Endodermal cell (in vitro differentiated cells): ENCODE measurements at regions not wholly inside any gene's neighbourhood (a gene's known extent, or its start where the extent isn't known, plus 50 kb on each side); places are given as distances from the start of the nearest gene placed in this dataset.

ENCODE experiments used
- DNase-seq: peaks from one replicate; pipeline ENCODE4 v3.0.0-alpha.2; 2017
- H3K27ac ChIP-seq: 2 replicates; pipeline ENCODE4 v1.5.1; 2013; ENCODE audit warnings: mild to moderate bottlenecking, low read depth, low read length, moderate library complexity
- H3K27me3 ChIP-seq: 2 replicates; pipeline ENCODE4 v1.6.1; 2013; ENCODE audit warnings: mild to moderate bottlenecking, low read length, moderate library complexity; ENCODE audit not compliant: insufficient read depth, control insufficient read depth, poor library complexity, severe bottlenecking
- H3K36me3 ChIP-seq: 2 replicates; pipeline ENCODE4 v1.7.0; 2013; ENCODE audit warnings: mild to moderate bottlenecking, low read length, moderate library complexity; ENCODE audit not compliant: control insufficient read depth, insufficient read depth
- H3K4me1 ChIP-seq: one replicate; pipeline ENCODE4 v1.7.0; 2013; ENCODE audit warnings: low read length; ENCODE audit not compliant: control insufficient read depth, insufficient read depth
- H3K4me3 ChIP-seq: 2 replicates; pipeline ENCODE4 v1.5.1; 2013; ENCODE audit warnings: mild to moderate bottlenecking, low read length, moderate library complexity
- H3K9ac ChIP-seq: 2 replicates; pipeline ENCODE4 v1.6.1; 2013; ENCODE audit warnings: mild to moderate bottlenecking, low read length, moderate library complexity; ENCODE audit not compliant: poor library complexity, severe bottlenecking; ENCODE audit errors: extremely low read depth
- H3K9me3 ChIP-seq: 2 replicates; pipeline ENCODE4 v1.6.1; 2013; ENCODE audit warnings: mild to moderate bottlenecking, low read length, moderate library complexity; ENCODE audit not compliant: control insufficient read depth
- H3K27ac Mint-ChIP-seq: 2 replicates; pipeline ENCODE4 v1.8.0; 2020; ENCODE audit warnings: mixed read lengths
- H3K27me3 Mint-ChIP-seq: 2 replicates; pipeline ENCODE4 v1.8.0; 2021; ENCODE audit warnings: mild to moderate bottlenecking, mixed read lengths; ENCODE audit not compliant: insufficient read depth
- H3K36me3 Mint-ChIP-seq: 2 replicates; pipeline ENCODE4 v1.8.0; 2020; ENCODE audit warnings: low read depth, mixed read lengths
- H3K4me1 Mint-ChIP-seq: 2 replicates; pipeline ENCODE4 v1.8.0; 2020; ENCODE audit warnings: mixed read lengths
- H3K4me3 Mint-ChIP-seq: 2 replicates; pipeline ENCODE4 v1.8.0; 2020; ENCODE audit warnings: mild to moderate bottlenecking, moderate library complexity, mixed read lengths
- H3K9me3 Mint-ChIP-seq: 2 replicates; pipeline ENCODE4 v1.8.0; 2020; ENCODE audit warnings: mild to moderate bottlenecking, mixed read lengths
- CTCF ChIP-seq: fragments of 200-600 bp; sonication (generic); conservative IDR thresholded peaks from 2 replicates; pipeline ENCODE4 v1.5.0; 2021; ENCODE audit warnings: antibody characterized with exemption, mild to moderate bottlenecking
- WGBS, 2 experiments: methylation state at CpG; one replicate each; pipeline versions ENCODE4 v1.1.5 to v1.1.7; 2013; ENCODE audit warnings: missing lambda C conversion rate in 2 of 2, mixed read lengths in 1 of 2; ENCODE audit not compliant: insufficient coverage in 1 of 2, insufficient read length in 1 of 2; 5-methylcytosine and 5-hydroxymethylcytosine counted together

DNA sequence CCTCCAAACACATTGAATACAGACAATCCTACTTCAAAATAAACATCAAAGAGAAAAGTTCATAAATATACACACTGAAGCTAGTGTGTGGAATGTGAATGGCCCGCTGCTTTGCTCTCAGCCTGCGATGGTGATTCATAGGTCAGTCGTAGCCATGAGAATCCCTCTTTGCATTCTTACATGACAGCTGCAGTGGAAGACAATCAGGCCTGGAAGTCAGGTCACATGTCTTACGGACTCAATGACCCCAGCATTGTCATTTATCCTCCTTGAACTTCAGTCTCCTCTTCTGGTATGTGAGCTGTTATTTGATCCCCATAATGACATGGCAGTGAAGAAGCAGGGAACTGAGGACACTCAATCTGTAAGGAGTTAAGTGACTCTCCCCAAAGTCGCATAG, 217.8 kb upstream of the EOMES start:
- Histone ChIP-seq H3K27me3 (no peaks in the 10 kb centered on the region), H3K4me1 (no peaks in the 10 kb centered on the region), H3K4me3 (no peak overlapping the region), H3K27ac (peak overlapping the region; percentile 66), H3K9me3 (no peaks in the 10 kb centered on the region), H3K36me3 (no peaks in the 10 kb centered on the region), H3K9ac (no peak overlapping the region)
- no peaks in the 10 kb centered on the region for H3K4me1 Mint-ChIP-seq
- 54 to 84% methylated on average over 2 to 5 of the region's 5 CpGs for WGBS, 2 experiments
- no peak for TF ChIP-seq CTCF
- peak; percentile 57 for DNase-seq
- no peaks in the 10 kb centered on the region for H3K9me3 Mint-ChIP-seq
- no peak overlapping the region for H3K4me3 Mint-ChIP-seq
- no peak overlapping the region for H3K27ac Mint-ChIP-seq
- no peaks in the 10 kb centered on the region for H3K27me3 Mint-ChIP-seq
- no peaks in the 10 kb centered on the region for H3K36me3 Mint-ChIP-seq

DNA sequence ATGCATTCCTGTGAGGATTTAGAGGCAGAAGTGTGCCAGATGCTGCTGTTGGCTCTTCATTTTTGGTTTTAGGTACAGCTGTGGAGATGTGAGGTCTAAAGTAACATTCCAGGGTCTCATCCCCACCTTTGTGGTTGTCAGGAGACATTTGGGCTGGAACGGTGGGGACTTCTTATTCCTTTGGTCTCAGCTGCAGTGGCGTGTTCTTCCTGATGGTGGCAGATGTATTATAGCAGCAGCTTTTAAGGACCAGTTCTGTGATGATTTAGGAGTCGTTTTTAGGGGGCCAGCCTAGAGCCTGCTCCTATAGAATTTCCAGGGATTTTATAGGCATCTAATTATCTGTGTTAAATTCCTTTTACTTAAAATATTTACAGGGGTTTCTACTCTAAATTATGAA, 221.0 kb upstream of the EOMES start:
- peak; percentile 73 for TF ChIP-seq CTCF
- H3K27ac Mint-ChIP-seq = no peak overlapping the region
- H3K27me3 Mint-ChIP-seq = no peaks in the 10 kb centered on the region
- WGBS, 2 experiments = 46% methylated on average over 3 of the region's 3 CpGs; no CpG with 5 or more reads in 1 of the 2 experiments
- H3K27me3 ChIP-seq = no peaks in the 10 kb centered on the region
- H3K4me3 Mint-ChIP-seq = no peak overlapping the region
- DNase-seq = peak; percentile 83
- H3K9ac ChIP-seq = no peak overlapping the region
- H3K4me3 ChIP-seq = no peak overlapping the region
- H3K9me3 Mint-ChIP-seq = peaks cover 7% of the 10 kb centered on the region
- H3K27ac ChIP-seq = no peak overlapping the region
- no peaks in the 10 kb centered on the region for H3K4me1 Mint-ChIP-seq
- H3K9me3 ChIP-seq = no peaks in the 10 kb centered on the region
- H3K4me1 ChIP-seq = no peaks in the 10 kb centered on the region
- peaks cover 3% of the 10 kb centered on the region for H3K36me3 Mint-ChIP-seq
- H3K36me3 ChIP-seq = no peaks in the 10 kb centered on the region

- WGBS, 2 experiments = 80 to 94% methylated on average over 1 to 4 of the region's 4 CpGs
- Histone ChIP-seq H3K9me3 (peaks cover 10% of the 10 kb centered on the region), H3K27ac (no peak overlapping the region), H3K4me3 (no peak overlapping the region), H3K9ac (no peak overlapping the region), H3K36me3 (no peaks in the 10 kb centered on the region), H3K27me3 (no peaks in the 10 kb centered on the region), H3K4me1 (no peaks in the 10 kb centered on the region)
- no peak for TF ChIP-seq CTCF
- H3K9me3 Mint-ChIP-seq = peaks cover 14% of the 10 kb centered on the region
- no peak overlapping the region for H3K27ac Mint-ChIP-seq
- H3K4me3 Mint-ChIP-seq = no peak overlapping the region
- no peak for DNase-seq
- no peaks in the 10 kb centered on the region for H3K27me3 Mint-ChIP-seq
- peaks cover 3% of the 10 kb centered on the region for H3K36me3 Mint-ChIP-seq
- H3K4me1 Mint-ChIP-seq = no peaks in the 10 kb centered on the region
Measured at GRCh38 chr3:27945229-27945628, 223.1 kb upstream of the EOMES start.
